NCI-H345 (cell line): ENCODE measurements at regions not wholly inside any gene's neighbourhood (a gene's known extent, or its start where the extent isn't known, plus 50 kb on each side); places are given as distances from the start of the nearest gene placed in this dataset.

Source experiments
- DNase-seq: peaks from one replicate; lab custom pipeline; 2025; lab: John Stamatoyannopoulos, UW

DNA sequence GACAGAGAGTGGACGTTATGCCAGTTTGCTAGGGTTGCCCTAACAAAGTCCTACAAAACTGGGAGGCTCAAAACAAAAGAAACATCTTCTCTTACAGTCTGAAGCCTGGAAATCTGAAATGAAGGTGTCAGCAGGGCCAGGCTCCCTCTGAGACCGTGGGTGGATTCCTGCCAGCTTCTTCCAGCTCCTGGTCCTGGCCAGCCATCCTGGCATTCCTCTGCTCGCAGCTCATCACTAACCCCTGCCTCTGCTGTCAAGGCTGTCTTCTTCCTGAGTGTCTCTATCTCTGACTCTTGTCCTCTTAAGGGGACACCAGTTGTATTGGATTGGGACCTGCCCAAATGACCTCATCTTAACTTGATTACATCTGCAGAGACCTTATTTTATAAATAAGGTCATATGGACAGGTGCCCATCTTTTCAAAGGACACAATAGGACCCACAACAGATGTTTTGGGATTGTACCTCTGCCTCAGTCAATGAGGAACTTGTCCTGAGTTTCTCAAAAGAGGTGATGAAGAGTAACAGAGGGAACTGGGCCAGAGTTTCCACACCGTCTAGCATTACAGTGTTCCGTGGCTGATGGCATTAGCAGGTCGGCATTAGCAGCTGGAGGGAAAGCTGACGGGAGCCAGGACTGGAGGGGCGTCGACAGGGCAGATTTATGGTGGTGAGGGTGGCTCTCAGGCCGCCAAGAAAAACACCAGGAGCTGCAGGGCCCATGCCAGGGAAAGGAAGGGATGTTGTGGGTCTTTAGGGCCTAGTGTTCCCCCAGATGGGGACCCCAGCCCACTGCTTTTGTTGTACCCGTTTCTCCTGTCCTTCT, 157.3 kb downstream of the TBXT start:
- DNase-seq, result no peak

DNA sequence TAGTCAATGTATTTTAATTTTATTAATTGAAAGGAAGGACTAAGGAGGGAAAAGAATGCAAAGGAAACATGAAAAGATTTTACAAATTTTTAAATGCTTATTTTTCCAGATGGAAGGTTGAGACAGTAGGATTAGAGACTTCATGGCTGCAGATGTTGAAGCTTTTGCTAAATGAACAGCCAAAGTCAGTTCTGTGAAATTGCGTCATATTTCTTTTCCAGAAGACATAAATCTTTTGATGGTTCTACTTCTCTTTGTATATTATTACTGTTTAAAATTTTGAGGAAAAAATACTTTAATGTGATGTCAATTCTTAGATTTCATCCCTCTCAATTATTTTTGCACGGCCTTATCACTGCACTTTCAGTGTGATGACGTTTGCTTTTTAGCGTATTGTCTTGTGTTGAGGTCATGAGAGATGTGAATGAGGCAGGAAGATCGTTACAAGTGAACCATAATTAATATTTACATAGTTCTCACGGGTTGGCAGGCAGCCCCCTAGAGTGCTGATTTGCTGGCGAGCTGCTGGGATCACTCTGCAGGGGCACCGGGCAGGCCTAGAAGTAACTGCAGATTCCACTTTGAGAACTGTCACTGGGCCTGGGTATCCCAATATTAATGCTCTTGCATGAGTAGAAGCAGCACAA, 158.1 kb downstream of the TBXT start:
- DNase-seq, result no peak

DNA sequence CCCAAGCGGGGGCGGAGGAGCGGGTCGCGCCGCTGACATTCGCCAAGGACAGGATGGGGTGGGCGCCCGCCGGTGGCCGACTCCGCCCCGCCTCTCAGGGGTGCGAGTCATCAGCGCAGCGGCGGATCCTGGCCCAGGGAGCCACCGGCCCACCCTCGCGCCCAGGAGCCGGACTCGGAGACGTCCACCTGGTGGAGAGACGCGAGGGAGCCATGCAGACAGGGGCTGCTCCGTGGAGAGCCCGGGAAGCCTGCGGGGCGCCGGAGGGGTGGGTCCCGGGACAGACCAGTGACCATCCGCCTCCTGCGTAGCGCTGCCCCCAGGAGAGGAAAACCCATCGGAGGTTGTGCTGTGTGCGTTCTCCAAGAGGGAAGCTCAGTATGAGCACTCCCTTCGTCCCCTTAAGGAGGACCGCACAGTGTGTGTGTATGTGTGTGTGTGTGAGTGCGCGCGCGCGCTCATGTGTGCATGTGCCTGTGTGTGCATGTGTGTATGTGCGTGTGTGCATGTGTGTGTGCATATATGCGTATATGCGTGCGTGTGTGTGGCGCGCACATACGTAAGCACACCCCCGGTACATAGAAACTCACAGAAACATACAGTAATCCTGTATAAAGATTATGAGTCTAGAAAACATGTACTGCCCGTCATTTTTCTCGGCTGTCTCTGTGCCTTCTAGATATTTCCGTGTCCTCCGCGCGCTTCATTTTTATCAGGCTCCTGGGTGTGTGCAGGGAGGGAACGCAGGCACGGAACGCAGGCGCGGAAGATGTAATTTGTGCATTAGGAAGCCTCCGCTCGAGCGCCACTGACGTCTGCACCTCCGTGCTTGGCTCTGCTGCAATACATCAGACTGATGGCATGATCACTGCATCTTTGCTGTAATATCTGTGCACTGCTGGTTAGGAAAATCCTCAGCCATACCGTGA, 158.9 kb downstream of the TBXT start:
- DNase-seq, result no peak

DNA sequence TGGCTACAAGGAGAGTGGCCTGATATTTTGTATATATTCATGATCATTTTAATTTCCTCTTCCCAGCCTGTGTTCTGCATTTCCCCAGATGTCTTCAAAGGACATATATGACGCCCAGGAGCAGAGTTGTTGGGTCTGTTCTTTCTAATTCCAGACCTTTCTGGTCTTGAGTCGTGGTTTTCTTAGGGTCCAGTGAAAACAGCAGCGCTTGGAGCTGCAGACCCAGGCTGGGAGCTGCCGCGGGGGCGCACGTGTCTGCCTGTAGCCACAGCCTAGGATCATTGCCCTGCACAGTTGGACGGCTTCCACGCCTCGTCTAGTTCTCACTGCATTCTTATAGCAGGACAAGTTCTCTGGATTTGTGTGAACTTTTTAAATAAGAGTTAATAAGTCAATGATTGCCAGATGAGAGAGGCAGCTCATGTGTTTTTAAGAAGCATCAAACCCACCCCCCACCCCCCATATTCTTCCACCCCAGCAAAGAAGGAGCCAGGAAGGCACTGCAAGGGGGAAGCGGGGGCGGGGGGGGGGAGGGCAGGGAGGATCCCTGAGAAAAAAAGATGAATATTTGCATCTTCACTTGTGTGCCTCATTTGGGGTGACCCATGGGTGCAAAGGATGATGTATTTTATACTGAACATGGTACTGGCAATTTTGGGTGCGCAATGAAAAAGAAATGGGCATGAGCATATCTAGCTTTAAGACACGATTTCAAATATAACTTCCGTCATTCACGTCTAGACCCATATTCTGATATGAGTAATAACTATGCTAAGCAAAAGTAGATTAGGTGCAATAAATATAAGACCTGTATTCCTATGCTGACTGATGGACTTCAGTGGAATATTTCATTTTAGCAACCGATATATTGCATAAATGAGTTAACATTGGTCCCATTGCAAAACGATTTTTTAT, 160.0 kb downstream of the TBXT start:
- no peak for DNase-seq

DNA sequence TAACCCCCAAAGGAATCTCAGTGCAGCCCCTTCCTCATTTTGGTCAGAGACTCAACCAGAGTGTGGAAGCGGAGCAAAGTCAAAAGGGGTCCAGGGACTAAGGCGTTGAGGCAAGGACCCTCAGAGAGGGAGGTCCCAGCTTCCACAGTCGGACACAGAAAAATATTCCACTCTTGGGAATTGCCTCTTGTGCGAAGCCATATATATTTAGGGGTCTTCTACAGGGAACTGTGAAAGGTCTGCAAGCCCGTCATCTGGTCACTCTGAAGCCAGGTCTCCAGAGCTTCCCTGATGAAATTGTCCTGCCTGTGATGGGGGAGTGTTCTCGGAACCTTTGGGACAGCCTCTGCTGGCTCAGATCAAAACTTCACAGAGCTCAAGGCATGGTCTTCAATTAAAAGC, 160.8 kb downstream of the TBXT start:
- no peak for DNase-seq

DNA sequence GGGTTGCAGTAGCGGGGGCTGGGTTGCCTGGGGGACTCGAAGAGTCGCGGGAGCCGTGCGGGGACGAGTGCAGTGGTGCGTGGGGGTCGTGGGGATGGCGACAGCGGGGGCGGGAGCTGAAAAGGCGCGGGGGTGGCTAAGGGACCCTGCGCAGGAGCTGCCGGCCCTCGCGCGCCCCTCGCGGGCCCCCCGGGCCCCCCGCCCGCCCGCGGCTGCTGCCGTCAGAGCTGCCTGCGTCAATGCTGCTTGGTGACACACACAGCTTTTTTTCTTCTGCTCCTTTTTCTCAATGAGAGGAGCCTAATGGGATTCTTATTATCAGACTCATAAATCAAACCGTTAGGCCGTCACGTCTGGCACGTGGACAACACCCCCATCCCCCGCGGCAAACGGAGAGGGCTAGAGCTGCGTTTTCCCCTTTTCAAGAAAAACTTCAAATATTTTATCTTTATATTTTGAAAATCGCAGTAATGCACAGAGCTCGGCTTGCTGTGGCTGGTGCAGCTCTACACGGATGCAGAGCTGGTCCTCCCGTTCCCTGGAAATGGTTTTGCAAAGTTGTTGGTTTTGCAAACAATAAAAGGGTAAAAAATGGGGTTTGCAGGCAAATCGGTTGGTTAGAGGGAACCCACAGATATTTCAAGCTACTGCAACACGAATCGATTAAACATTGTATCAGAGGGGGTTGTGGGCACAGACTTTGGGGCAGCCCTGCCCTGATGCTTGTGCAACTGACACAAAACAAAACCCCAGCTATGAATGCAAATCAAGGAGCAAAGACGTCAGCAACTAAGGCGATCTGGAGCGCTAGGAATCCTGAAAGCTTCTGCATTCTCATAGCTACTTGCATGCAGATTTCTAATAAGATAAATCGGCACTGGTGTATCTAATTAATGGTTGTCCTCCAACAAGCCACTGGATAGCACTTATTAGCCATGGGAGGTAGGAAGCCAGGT, 161.4 kb downstream of the TBXT start:
- DNase-seq, result peak; percentile 5

DNA sequence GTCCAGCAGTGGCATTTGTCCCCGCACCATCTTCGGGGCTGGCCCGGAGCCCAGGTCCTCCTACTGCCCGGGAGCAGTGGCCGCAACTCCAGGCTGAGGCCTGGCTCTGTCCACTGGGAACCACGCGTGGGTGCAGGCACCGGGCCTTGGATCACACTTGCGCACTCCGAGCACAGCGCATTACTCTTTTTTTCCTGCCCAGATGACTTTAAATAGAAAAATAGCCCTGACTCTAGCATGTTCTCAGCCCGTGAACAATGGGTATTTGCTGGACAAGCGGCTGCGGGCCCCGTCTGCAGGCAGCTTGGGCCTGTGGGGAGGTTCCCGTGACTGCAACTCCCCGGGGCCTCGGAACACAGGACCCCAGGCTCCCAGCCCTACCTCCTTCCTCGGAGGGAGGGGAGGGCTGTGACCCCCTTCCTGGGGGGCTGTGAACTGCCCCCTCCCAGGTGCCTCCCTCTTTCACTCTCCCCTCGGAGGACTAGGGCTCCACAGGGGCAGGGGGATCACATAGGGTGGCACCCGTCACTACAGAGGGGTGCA, 162.2 kb downstream of the TBXT start:
- DNase-seq, result no peak

DNA sequence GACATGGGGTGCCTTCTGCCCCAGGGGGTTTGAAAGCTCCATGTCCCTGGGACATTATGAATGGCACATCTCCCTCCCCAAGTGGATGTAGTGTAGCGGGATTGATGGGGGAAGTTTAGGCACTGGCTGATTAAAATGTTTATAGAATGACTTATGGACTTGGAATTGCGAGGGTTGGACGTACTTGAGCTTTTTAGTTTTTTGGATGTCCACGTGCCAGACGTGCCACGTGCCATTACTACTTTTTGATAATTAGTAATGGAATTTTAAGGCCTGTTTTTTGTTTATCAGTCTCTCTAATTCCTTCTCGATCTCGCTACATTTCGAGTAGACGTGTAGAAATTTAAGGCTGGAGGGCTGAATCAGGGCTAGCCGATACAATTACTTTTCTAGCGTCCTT, 162.8 kb downstream of the TBXT start:
- no peak for DNase-seq

DNA sequence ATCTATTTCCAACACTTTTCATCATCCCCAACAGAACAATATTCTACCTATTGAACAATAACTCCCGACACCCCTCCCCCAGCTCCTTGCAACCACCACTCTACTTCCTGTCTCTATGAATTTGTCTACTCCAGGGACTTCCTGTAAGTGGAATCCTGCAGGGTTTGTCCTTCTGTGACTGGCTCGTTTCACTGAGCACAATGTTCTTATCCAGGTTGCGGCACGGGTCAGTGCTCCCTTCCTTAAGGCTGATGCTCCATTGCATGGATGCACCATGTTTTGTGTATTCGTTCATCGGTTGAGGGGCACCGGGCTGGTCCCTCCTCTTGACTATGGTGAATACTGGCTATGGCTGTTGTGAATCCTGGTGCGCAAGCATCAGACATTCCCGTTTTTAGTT, 163.2 kb downstream of the TBXT start:
- no peak for DNase-seq

DNA sequence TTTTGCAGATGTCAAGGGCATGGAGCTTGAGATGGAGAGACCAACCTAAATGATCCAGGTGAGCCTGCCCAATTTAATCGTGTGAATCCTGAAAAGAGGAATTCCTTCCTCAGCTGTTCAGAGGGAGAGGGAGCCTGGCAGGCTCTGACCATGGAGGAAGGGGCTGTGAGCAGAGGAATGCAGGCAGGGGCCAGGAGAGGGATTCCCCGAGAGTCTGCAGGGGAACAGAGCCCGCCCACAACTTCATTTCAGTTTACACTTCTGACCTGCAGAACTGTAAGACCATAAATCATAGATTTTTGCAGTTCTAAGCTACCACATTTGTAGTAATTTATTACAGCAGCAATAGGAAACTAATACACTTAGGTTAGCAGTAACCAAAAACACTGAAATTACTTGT, 164.1 kb downstream of the TBXT start:
- DNase-seq, result no peak

DNA sequence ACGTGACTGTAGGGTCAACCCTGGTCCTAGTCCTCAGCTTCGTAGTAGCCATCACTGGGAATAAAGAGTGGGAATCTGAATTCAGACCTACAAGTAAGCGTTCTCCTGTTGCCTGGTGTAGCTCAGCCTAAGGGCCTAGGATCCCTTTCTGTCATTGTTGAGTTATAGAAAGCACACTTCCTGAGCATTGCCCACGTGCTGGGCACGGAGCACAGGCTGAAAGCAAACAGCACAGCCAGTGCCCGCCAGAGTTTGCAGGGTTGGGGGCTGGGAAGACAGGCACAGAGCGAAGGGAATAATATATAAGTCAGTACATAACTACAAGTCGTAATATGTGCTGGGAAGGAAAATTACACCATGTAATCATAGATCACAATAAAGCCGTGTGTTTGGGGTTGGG, 166.3 kb downstream of the TBXT start:
- DNase-seq, result no peak

DNA sequence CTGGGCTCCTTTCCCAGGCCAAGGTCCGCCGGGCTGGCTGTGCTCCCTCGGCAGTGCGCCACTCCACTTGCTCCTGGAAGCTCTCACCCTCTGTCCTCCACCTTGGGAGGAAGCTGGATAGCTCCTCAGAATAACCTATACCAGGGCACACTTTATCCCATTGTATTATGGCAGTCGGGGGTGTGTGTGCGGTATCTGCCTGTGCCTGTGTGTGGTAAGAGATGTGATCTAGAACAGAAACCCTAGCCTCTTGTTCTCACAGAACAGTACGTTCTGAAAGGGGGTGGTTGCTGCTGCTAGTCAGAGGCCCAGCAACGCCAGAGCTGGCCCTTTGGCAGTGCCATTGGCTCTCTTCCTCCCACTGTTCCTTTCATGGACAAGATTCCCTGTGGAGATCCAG, 168.4 kb downstream of the TBXT start:
- DNase-seq, result no peak

DNA sequence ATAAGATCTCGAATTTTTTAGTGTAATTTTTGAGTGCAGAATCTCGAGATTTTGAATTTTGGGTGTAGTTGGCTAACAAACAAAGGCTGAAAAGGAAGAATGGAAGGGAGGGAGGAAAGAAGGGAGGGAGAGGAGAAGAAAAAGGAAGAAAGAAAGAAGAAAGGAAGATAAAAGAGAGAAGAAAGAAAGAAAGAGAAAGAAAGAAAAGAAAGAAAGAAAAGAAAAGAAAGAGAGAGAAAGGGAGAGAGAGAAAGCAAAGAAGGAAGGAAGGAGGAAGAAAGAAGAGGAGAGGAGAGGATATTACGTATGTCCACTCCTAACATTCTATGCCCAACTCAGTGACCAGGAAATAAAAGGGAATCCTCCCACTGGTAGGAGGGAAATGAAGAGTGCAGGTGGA, 169.6 kb downstream of the TBXT start:
- DNase-seq, result no peak

DNA sequence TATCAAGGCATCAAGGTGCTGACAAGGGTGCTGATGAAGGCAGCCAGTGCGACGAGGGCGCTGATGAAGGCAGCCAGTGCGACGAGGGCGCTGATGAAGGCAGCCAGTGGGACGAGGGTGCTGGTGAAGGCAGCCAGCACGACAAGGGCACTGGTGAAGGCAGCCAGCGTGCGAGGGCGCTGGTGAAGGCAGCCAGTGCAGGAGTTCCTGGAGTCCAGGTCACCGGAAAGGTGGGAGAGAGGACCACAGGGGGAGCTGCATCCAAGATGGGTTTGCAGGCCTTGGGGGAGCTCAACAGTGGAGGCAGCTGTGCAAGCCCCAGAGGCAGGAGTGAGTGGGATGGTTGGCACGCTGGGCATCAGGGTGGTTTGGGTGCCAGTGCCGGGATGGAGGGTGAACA, 176.3 kb downstream of the TBXT start:
- DNase-seq, result no peak

DNA sequence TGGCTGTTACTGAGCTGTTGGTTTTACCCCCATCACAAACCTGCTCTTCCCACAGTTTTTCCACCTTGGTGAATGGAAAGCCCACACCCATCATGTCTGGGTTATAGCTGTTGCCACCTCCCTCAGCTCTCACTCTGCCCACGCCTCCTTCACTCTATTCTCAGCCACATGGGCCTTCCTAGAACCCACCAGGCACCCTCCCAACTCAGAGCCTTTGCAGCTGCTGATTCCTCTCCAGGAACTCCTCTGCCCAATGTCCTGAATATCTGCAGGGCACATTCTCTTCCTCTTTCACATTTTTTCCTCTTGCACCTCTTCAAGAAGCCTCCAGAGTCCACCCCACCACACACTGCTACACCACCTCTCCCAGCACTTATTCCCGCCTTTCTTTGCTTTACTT, 177.4 kb downstream of the TBXT start:
- no peak for DNase-seq

DNA sequence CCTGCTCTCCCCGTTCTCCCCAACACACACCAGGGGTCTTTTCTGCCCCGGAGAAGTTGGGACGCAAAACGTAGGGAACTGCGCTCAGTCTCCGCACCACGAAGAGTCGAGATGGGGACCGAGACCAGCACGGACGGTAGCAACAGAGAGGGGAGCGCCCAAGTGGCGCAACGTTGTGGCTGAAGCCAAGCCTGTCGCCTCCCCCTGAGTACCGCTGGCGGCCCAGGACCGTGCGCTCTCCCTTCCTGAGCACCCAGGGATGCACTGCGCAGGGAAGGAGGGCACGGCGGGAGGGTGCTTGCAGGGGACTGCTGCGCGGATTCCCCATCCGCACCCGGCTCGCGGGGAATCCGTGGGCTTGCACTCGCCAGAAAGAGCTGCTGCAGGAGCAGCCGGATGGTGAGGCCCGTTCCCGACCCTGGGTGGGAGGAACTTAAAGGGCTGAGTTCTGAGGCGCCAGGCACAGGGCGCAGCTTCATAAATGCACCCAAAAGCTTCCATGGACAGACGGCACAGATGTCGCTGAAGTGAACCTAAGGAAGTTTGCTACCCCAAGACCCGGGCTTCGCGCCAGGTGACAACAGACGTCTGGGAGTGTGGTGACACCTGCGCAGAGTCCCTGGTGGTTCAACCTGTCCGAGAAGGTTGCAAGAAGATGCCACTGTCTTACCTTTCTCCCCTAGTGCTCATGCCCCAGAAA, 178.7 kb downstream of the TBXT start:
- no peak for DNase-seq

DNA sequence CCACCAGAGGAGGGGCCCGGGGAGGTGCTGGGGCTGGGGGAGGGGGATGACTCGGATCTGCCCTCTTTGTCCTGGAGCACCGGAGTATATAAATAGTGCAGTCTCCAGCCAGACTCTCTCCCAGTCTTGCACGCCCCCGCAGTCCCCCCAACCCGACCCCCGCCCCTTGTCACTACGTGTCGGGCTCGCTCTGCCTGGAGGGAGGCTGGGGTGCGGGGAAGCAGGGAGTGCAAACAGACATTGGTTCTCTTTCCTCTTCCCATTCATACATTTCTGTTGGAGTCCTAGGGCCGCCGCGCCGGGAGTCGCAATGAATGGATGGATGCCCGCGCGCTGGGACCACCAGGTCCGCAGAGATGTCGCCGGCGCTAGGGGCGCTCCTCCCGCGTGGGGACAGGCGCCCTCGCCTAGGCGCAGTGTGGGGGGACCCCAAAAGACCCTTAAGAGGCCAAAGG, 179.3 kb downstream of the TBXT start:
- no peak for DNase-seq

DNA sequence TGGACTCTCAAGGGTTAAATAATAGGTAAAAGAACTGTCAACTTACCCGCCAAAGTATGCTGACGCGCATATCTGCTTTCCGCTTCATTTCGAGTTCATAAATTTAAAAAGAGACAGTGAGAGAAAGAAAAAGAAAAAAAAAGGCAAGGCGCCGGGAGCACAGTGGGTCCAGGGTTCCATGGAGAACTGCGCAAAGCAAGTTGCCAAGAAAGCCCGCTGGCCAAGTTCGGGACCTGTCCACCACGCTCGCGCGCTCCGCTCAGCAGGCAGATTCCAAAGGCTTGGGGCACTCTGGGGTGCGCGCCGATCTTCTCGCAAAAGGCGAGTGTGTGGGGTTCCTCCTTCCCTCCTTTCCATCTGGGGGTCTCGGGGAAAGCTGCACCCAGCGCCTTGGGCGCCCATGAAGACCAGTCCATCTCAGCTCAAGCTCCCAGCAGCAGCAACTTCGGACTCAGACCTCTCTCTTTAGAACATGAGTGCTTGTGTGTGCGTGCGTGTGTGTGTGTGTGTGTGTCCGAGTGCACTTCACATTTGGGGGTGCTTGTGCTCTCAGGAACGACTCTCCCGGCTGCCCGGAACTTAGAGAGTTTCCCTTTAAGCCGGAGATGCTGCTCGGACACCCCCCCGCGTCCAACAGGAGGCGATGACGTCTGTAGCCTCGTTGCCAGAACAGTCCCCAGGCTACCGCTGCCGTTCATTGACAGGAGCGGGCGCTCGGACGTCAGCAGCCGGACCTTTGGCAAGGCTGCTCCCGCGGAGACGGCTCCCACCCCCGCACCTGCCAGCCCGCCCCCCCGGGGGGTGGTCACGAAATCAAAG, 180.0 kb downstream of the TBXT start:
- no peak for DNase-seq
